HG02610 (cell line): ENCODE measurements at regions not wholly inside any gene's neighbourhood (a gene's known extent, or its start where the extent isn't known, plus 50 kb on each side); places are given as distances from the start of the nearest gene placed in this dataset.

ENCODE experiments used
- ATAC-seq: cut with Tn5 transposase; IDR thresholded peaks from one replicate; pipeline ENCODE4 v1.9.1; 2021; ENCODE audit warnings: mild to moderate bottlenecking, moderate library complexity; ENCODE audit not compliant: unreplicated experiment

GRCh38 chr3:135898774-135899173 lies 66.8 kb upstream of the PPP2R3A start:
- ATAC-seq: no peak

- no peak for ATAC-seq
Observed at GRCh38 chr3:135905058-135905724, 60.3 kb upstream of the PPP2R3A start.

- no peak for ATAC-seq
Observed at GRCh38 chr3:135907422-135908165, 57.9 kb upstream of the PPP2R3A start.

GRCh38 chr3:135908225-135908624 lies 57.3 kb upstream of the PPP2R3A start:
- ATAC-seq: no peak

GRCh38 chr3:135908737-135909136 lies 56.8 kb upstream of the PPP2R3A start:
- no peak for ATAC-seq

- no peak for ATAC-seq
Observed at GRCh38 chr3:135911110-135911509, 54.4 kb upstream of the PPP2R3A start.

- no peak for ATAC-seq
Observed at GRCh38 chr3:135915206-135915605, 50.3 kb upstream of the PPP2R3A start.
